ENCODE measurements at regions not wholly inside any gene's neighbourhood (a gene's known extent, or its start where the extent isn't known, plus 50 kb on each side); places are given as distances from the start of the nearest gene placed in this dataset.

GRCh38 chr9:13878241-13878711 lies 435.7 kb downstream of the NFIB start:
- ATAC-seq (no peak), FAIRE-seq (no peak), DNase-seq (ENCODE audit: extremely low read depth in 1 of 4, low spot score in 3 of 4) (no peak)
- TF ChIP-seq THRB (CRISPR knock-in tag; conservative IDR thresholded peaks at IDR 0.05): no peak
- TF ChIP-seq E2F3 (CRISPR knock-in tag; IDR thresholded peaks at IDR 0.05): no peak
- TF ChIP-seq KAT8 (IDR thresholded peaks at IDR 0.05; ENCODE audit: low read depth): no peak
- Histone ChIP-seq H3K27ac (ENCODE audit: extremely low read depth, low read depth, low read length) (no peak overlapping the region), H3K4me1 (replicated peaks in 1 of 2; ENCODE audit: control insufficient read depth in 2 of 2, insufficient read depth in 2 of 2, low read length in 2 of 2) (no peaks in the 10 kb centered on the region), H3K4me3 (no peak overlapping the region), H3K79me2 (ENCODE audit: control insufficient read depth, insufficient read depth, low read length) (no peaks in the 10 kb centered on the region), H3K9me3 (replicated peaks; ENCODE audit: control insufficient read depth, insufficient read depth, low read depth, low read length) (no peaks in the 10 kb centered on the region), H4K20me1 (replicated peaks; ENCODE audit: control insufficient read depth, insufficient read depth, low read length) (no peaks in the 10 kb centered on the region), H3K9me1 (ENCODE audit: control insufficient read depth, insufficient read depth, low read length) (no peaks in the 10 kb centered on the region), H2AFZ (ENCODE audit: low read depth, low read length) (no peak overlapping the region), H3K27me3 (ENCODE audit: control insufficient read depth in 2 of 2, insufficient read depth in 2 of 2, low read length in 2 of 2) (no peaks in the 10 kb centered on the region), H3K4me2 (ENCODE audit: insufficient read depth, low read length) (no peak overlapping the region), H3K36me3 (ENCODE audit: control insufficient read depth, insufficient read depth, low read length) (no peaks in the 10 kb centered on the region), H3K9ac (ENCODE audit: insufficient read depth in 1 of 2, low read depth in 2 of 2, low read length in 2 of 2) (no peak overlapping the region)
- ChIA-PET CTCF (ENCODE audit: low intra/inter-chr PET ratio) (no interaction called here), POLR2A (no interaction called here)
- 2% methylated on average over 3 of the region's 3 CpGs for WGBS (ENCODE audit: insufficient coverage, low coverage, missing lambda C conversion rate)
- in situ Hi-C loops (cut with MboI): no loop called here
- intact Hi-C loops (cut with micrococcal nuclease): no loop called here
- BruUV-seq (replicated peaks): no TSS peak

GRCh38 chr9:13876741-13877140 lies 437.2 kb downstream of the NFIB start:
- Histone ChIP-seq H3K36me3 (ENCODE audit: control insufficient read depth, insufficient read depth, low read length) (no peaks in the 10 kb centered on the region), H3K4me3 (no peak overlapping the region), H3K9me3 (replicated peaks; ENCODE audit: control insufficient read depth, insufficient read depth, low read depth, low read length) (no peaks in the 10 kb centered on the region), H3K27me3 (ENCODE audit: control insufficient read depth in 2 of 2, insufficient read depth in 2 of 2, low read length in 2 of 2) (no peaks in the 10 kb centered on the region), H3K9ac (ENCODE audit: insufficient read depth in 1 of 2, low read depth in 2 of 2, low read length in 2 of 2) (no peak overlapping the region), H3K79me2 (ENCODE audit: control insufficient read depth, insufficient read depth, low read length) (no peaks in the 10 kb centered on the region), H3K4me1 (replicated peaks in 1 of 2; ENCODE audit: control insufficient read depth in 2 of 2, insufficient read depth in 2 of 2, low read length in 2 of 2) (no peaks in the 10 kb centered on the region), H2AFZ (ENCODE audit: low read depth, low read length) (no peak overlapping the region), H3K9me1 (ENCODE audit: control insufficient read depth, insufficient read depth, low read length) (no peaks in the 10 kb centered on the region), H3K4me2 (ENCODE audit: insufficient read depth, low read length) (no peak overlapping the region), H4K20me1 (replicated peaks; ENCODE audit: control insufficient read depth, insufficient read depth, low read length) (no peaks in the 10 kb centered on the region), H3K27ac (ENCODE audit: extremely low read depth, low read depth, low read length) (no peak overlapping the region)
- no TSS peak for BruUV-seq (replicated peaks)
- no peak for DNase-seq (ENCODE audit: extremely low read depth in 1 of 4, low spot score in 3 of 4)
- no peak for FAIRE-seq
- in situ Hi-C loops (cut with MboI) (no loop called here), intact Hi-C loops (cut with micrococcal nuclease) (no loop called here)
- 0% methylated on average over 1 of the region's 1 CpG for WGBS (ENCODE audit: insufficient coverage, low coverage, missing lambda C conversion rate)
- TF ChIP-seq ILK (tag; IDR thresholded peaks at IDR 0.05; ENCODE audit: borderline replicate concordance, low read depth): no peak
- no peak for TF ChIP-seq CREB5 (CRISPR knock-in tag; IDR thresholded peaks at IDR 0.05)
- no peak for TF ChIP-seq CBFA2T2 (conservative IDR thresholded peaks at IDR 0.05)
- CTCF ChIA-PET (ENCODE audit: low intra/inter-chr PET ratio): no interaction called here
- ATAC-seq: no peak
- POLR2A ChIA-PET: no interaction called here

Data from K562 (cell line).